Pancreas (tissue), 10 donors: ENCODE measurements at regions not wholly inside any gene's neighbourhood (a gene's known extent, or its start where the extent isn't known, plus 50 kb on each side); places are given as distances from the start of the nearest gene placed in this dataset.

Experiments used
- ATAC-seq, 4 donors: fragments of 200-7000 bp; cut with Tn5 transposase; one replicate each; pipeline versions ENCODE4 v1.8.0 to v1.9.1; 2020; ENCODE audit warnings: mild to moderate bottlenecking in 4 of 4, moderate library complexity in 4 of 4
- DNase-seq, 6 donors: peaks; one replicate each; pipeline ENCODE4 v3.0.0-alpha.2; 2020
- FAIRE-seq: peaks from 2 replicates; lab custom pipeline; 2012; peaks lifted over from hg19 to GRCh38; lab: Jason Lieb, UNC
- H3K27ac ChIP-seq, 4 donors: fragments of 200-600 bp; sonication (generic); 1 replicate in 3 of 4; 2 replicates in 1 of 4; pipeline versions ENCODE4 v1.5.0 to v1.8.0; 2020
- H3K27me3 ChIP-seq, 4 donors: fragments of 200-600 bp; one replicate each; pipeline ENCODE4 v1.8.0; 2021
- H3K36me3 ChIP-seq, 3 donors: fragments of 200-600 bp; sonication (generic) in 1 of 3; one replicate each; pipeline versions ENCODE4 v1.5.0 to v1.8.0; 2020 to 2021
- H3K4me1 ChIP-seq, 3 donors: fragments of 200-600 bp; one replicate each; pipeline ENCODE4 v1.8.0; 2021
- H3K4me3 ChIP-seq, 4 donors: fragments of 200-600 bp; sonication (generic) in 2 of 4; one replicate each; pipeline versions ENCODE4 v1.5.0 to v1.8.0; 2020 to 2021
- H3K9me3 ChIP-seq, 4 donors: fragments of 200-600 bp; one replicate each; pipeline ENCODE4 v1.8.0; 2021
- CTCF ChIP-seq, 4 donors: fragments of 200-600 bp; sonication (generic) in 3 of 4; IDR thresholded peaks; one replicate each; pipeline versions ENCODE4 v1.5.0 to v1.8.0; 2021; ENCODE audit warnings: antibody characterized with exemption in 4 of 4
- WGBS, 2 donors: extraction: QIAGEN DNeasy Blood & Tissue Kit; methylation state at CpG; one replicate each; pipeline ENCODE4 v1.1.7; 2013; 5-methylcytosine and 5-hydroxymethylcytosine counted together
- intact Hi-C, 3 donors: fragments of 100-400 bp; cut with DNase I; formaldehyde crosslinking; loops; one replicate each; pipeline versions ENCODE4 v1.11.1 to v1.14.2; 2022
- donor health status: healthy with polysubstance abuse.
- donor health status: DM: no; HTN: no; CAD: no; lungs with moderate emphysema.
- donor health status: DM: no; HTN: no; CAD: no.
- donor health status: control.
- donor health status: control.
- donor health status: Bipolar disorder and iron deficiency.
- donor health status: DM: yes; HTN: yes; CAD: no.
- donor health status: DM: no; HTN: no; CAD: no.
- donor health status: DM: no; HTN: no; CAD: no.
- donor health status: DM: yes; HTN: yes; CAD: no.

GRCh38 chr11:8327761-8328192 lies 64.1 kb upstream of the LMO1 start:
- no peak for FAIRE-seq
- 54 to 69% methylated on average over 3 of the region's 3 CpGs for WGBS, 2 donors

GRCh38 chr11:8326337-8326736 lies 62.7 kb upstream of the LMO1 start:
- no peaks in the 10 kb centered on the region for H3K9me3 ChIP-seq
- no peak overlapping the region for H3K27ac ChIP-seq
- no peak for ATAC-seq
- intact Hi-C loops = no loop called here
- TF ChIP-seq CTCF (IDR thresholded peaks at IDR 0.05) = no peak
- H3K4me1 ChIP-seq = no peaks in the 10 kb centered on the region
- no peak for DNase-seq
- FAIRE-seq = no peak
- no peaks in the 10 kb centered on the region for H3K36me3 ChIP-seq
- H3K4me3 ChIP-seq = no peak overlapping the region
- no peaks in the 10 kb centered on the region for H3K27me3 ChIP-seq
- whole genome bisulfite sequencing, 2 donors = 70% methylated on average over 3 of the region's 3 CpGs

More at GRCh38 chr11:8327761-8328192, 64.1 kb upstream of the LMO1 start:
- ATAC-seq = no peak
- TF ChIP-seq CTCF (IDR thresholded peaks at IDR 0.05) = no peak
- Histone ChIP-seq H3K27me3 (no peaks in the 10 kb centered on the region), H3K4me3 (no peak overlapping the region), H3K9me3 (no peaks in the 10 kb centered on the region), H3K27ac (no peak overlapping the region), H3K4me1 (no peaks in the 10 kb centered on the region), H3K36me3 (no peaks in the 10 kb centered on the region)
- DNase-seq = no peak
- intact Hi-C loops = no loop called here

GRCh38 chr11:8325591-8326304 lies 62.1 kb upstream of the LMO1 start:
- no peak for FAIRE-seq
- no peak for ATAC-seq
- Histone ChIP-seq H3K9me3 (no peaks in the 10 kb centered on the region), H3K4me1 (no peaks in the 10 kb centered on the region), H3K36me3 (no peaks in the 10 kb centered on the region), H3K27me3 (no peaks in the 10 kb centered on the region), H3K4me3 (no peak overlapping the region), H3K27ac (no peak overlapping the region)
- TF ChIP-seq CTCF (IDR thresholded peaks at IDR 0.05) = no peak
- intact Hi-C loops = no loop called here
- 69 to 76% methylated on average over 9 of the region's 9 CpGs for WGBS, 2 donors
- DNase-seq = no peak

- Histone ChIP-seq H3K27ac (no peak overlapping the region), H3K27me3 (no peaks in the 10 kb centered on the region), H3K4me3 (no peak overlapping the region), H3K9me3 (no peaks in the 10 kb centered on the region), H3K36me3 (no peaks in the 10 kb centered on the region), H3K4me1 (no peaks in the 10 kb centered on the region)
- intact Hi-C loops = no loop called here
- TF ChIP-seq CTCF (IDR thresholded peaks at IDR 0.05) = no peak
- DNase-seq (no peak), FAIRE-seq (no peak), ATAC-seq (no peak)
- 78 to 82% methylated on average over 13 of the region's 13 CpGs for WGBS, 2 donors
Measured at GRCh38 chr11:8323161-8323935, 59.7 kb upstream of the LMO1 start.

- intact Hi-C loops = no loop called here
- no peak for ATAC-seq
- TF ChIP-seq CTCF (IDR thresholded peaks at IDR 0.05) = no peak
- FAIRE-seq = no peak
- Histone ChIP-seq H3K4me1 (no peaks in the 10 kb centered on the region), H3K4me3 (no peak overlapping the region), H3K36me3 (no peaks in the 10 kb centered on the region), H3K9me3 (no peaks in the 10 kb centered on the region), H3K27ac (no peak overlapping the region), H3K27me3 (no peaks in the 10 kb centered on the region)
- WGBS, 2 donors = 84 to 91% methylated on average over 10 of the region's 10 CpGs
- DNase-seq = no peak
Measured at GRCh38 chr11:8321876-8322275, 58.2 kb upstream of the LMO1 start.
